HL-60 (cell line): ENCODE measurements at regions not wholly inside any gene's neighbourhood (a gene's known extent, or its start where the extent isn't known, plus 50 kb on each side); places are given as distances from the start of the nearest gene placed in this dataset.

ENCODE experiments used
- DNase-seq, 2 experiments: peaks; one replicate each; pipeline ENCODE4 v3.0.0-alpha.2; 2010 to 2020; ENCODE audit warnings: low read depth in 1 of 2, low spot score in 1 of 2
- H3K27ac ChIP-seq: fragments of 250-450 bp; sonication (Bioruptor Pico); replicated peaks from 2 replicates; pipeline ENCODE4 v1.5.1; 2020; ENCODE audit warnings: mild to moderate bottlenecking, moderate library complexity
- H3K27me3 ChIP-seq: fragments of 250-450 bp; sonication (Bioruptor Pico); 2 replicates; pipeline ENCODE4 v1.5.1; 2021; ENCODE audit warnings: mild to moderate bottlenecking, moderate library complexity; ENCODE audit not compliant: insufficient read depth, poor library complexity, severe bottlenecking
- H3K4me3 ChIP-seq: replicated peaks from 2 replicates; pipeline ENCODE4 v1.5.1; 2011; ENCODE audit warnings: mild to moderate bottlenecking, control low read depth, low read length; ENCODE audit not compliant: insufficient read depth
- CTCF ChIP-seq: IDR thresholded peaks from one replicate; pipeline ENCODE4 v1.5.1; 2011; ENCODE audit warnings: low read length, control low read depth, inconsistent platforms; ENCODE audit not compliant: insufficient read depth
- GABPA ChIP-seq: IDR thresholded peaks from 2 replicates; pipeline ENCODE4 v1.6.1; 2012; ENCODE audit warnings: low read depth
- POLR2AphosphoS5 ChIP-seq: IDR thresholded peaks from 2 replicates; pipeline ENCODE4 v1.6.1; 2012; ENCODE audit warnings: low read depth
- REST ChIP-seq: IDR thresholded peaks from 2 replicates; pipeline ENCODE4 v1.6.1; 2012; ENCODE audit warnings: low read depth; ENCODE audit not compliant: insufficient replicate concordance
- SPI1 ChIP-seq: IDR thresholded peaks from 2 replicates; pipeline ENCODE4 v1.6.1; 2012; ENCODE audit warnings: low read depth, mild to moderate bottlenecking, borderline replicate concordance

- no peak for DNase-seq
- no peaks in the 10 kb centered on the region for H3K27me3 ChIP-seq
- H3K4me3 ChIP-seq = no peak overlapping the region
- TF ChIP-seq POLR2AphosphoS5 (no peak), REST (no peak), SPI1 (no peak), CTCF (no peak), GABPA (no peak)
- H3K27ac ChIP-seq = no peak overlapping the region
These were observed 92.2 kb upstream of the TRABD2B start for GRCh38 chr1:48089356-48089891.

GRCh38 chr1:48084826-48085225 is 87.6 kb upstream of the TRABD2B start:
- no peak overlapping the region for H3K27ac ChIP-seq
- DNase-seq = no peak
- no peaks in the 10 kb centered on the region for H3K27me3 ChIP-seq
- no peak overlapping the region for H3K4me3 ChIP-seq
- no peak for TF ChIP-seq POLR2AphosphoS5
- no peak for TF ChIP-seq GABPA
- no peak for TF ChIP-seq REST
- no peak for TF ChIP-seq CTCF
- TF ChIP-seq SPI1 = no peak

- Histone ChIP-seq H3K4me3 (no peak overlapping the region), H3K27me3 (no peaks in the 10 kb centered on the region), H3K27ac (no peak overlapping the region)
- DNase-seq = no peak
- TF ChIP-seq CTCF (no peak), POLR2AphosphoS5 (no peak), REST (no peak), SPI1 (no peak), GABPA (no peak)
These were observed 85.2 kb upstream of the TRABD2B start for GRCh38 chr1:48082271-48082962.
